ENCODE measurements at regions not wholly inside any gene's neighbourhood (a gene's known extent, or its start where the extent isn't known, plus 50 kb on each side); places are given as distances from the start of the nearest gene placed in this dataset.
A peak's percentile ranks its signal among the peaks of the same experiment; 100 is the strongest.
"Not testable (repeated sequence)": the region's sequence is repeated elsewhere in the genome, so short reads cannot be mapped to it uniquely, and the experiment has no call there.

DNA sequence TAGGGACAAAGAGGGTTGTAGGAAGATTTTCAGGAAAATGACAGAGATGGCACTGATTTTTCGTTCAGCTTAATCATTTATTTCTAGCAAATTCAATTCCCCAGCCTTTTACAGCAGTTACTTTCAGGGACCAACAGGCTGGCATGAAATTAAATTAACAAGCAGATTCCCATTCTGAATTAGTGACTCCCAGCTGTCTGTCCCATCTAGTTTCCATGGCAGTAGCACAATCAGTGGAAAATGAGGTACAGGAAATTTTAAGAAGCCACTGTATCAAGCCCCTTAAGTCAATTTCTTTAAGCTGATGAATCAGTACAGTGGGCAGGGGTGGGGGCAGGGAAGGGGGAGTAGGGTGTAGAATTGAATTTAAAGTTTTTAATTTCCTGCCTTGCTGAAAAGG is 121.1 kb upstream of the TEX13C start:
- no peak for FAIRE-seq
- no peak for DNase-seq (ENCODE audit: low spot score)

DNA sequence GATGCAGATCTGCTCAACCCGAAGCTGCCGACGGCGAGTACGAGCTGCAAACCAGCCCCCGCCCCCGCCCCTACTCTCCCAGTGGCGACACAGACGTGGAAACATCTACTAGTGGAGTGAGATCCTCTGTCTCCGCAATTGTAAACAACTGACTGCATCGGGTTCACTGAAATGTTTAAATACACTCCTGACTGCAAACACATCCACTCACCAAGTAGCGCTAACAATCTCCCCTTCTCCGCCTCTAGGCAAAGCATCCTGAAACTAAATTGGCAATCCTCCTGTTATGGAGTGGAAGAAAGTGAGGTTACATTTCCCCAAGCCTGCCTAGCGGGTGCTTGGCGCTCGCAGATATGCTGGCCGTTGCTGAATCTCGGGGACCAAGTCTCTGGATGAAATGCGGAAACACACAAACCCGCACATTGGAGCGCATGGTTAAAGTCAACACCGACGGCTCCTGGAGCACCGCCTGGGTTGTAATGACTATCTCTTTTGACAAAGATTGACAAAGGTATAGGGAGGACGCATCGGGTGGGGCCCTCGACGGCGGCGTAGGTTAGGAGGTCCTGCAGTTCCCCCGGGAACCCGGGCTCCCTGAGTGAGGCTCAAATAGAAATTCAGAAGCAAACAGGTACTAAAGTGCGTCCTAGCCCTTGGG is 117.0 kb upstream of the TEX13C start:
- DNase-seq (ENCODE audit: low spot score) (no peak), FAIRE-seq (no peak)

DNA sequence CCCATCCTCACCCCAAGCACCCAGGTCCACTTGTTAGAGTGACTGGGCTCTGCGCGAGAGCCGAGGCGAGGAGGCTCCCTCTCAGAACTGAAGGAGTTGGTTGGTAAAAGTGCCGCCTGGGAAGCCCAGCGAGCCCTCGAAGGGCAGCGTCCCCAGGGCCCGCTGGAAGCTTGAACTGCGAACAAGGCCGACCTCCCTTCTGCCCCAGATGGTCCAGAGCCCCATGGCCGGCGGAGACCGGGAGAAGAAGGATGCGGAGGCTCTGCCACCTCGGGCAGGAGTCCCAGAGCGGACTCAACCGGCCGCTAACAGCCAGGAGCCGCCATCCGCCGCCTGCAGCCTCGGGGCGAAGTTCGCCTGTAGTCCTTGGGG is 116.3 kb upstream of the TEX13C start:
- DNase-seq (ENCODE audit: low spot score) (no peak), FAIRE-seq (no peak)

DNA sequence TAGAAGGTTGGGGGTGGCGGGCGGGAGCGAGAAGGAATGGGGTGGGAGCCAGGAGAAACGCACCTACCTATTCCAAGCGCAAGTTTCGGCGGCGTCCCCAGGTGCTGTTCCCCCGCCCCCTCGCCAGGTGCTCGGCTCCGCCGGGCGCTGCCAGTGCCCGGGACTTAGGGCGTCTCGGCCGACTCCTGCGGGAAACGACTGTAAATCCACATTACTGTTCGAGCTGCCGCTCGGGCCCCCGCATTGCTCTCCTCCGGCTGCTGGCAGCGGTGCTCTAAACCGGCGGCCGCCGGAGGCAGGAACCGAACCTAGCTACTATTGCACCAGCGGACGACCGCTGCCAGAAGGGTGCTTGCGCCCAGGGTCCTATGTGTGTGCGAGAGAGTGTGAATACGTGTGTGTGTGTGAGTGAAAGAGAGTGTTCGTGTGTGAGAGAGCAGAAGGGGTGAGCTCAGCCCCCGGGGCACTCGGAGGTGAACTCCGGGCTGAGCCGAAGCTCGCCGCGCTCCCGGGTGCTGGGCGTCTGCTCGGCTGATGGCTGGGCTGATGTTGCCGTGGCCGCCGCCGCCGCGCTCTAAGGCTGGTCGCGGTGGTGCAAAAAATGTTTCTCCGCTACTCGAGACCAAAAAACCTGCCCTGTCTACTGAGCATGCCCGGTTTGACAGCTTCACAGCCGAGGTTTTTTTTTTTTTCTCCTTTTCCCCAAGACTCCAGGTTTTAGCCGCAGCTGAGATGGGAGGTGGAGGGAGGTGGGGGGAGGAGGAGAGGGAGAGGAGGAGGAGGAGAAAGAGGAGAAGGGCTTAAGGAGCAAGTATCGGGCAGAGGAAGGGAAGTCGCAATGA is 115.7 kb upstream of the TEX13C start:
- FAIRE-seq (no peak), DNase-seq (ENCODE audit: low spot score) (peak; percentile 14)

GRCh38 chrX:125204681-125205132 is 115.0 kb upstream of the TEX13C start:
- no peak for DNase-seq (ENCODE audit: low spot score)

GRCh38 chrX:125205133-125205917 is 114.3 kb upstream of the TEX13C start:
- FAIRE-seq (no peak), DNase-seq (ENCODE audit: low spot score) (peak; percentile 40)

More at GRCh38 chrX:125204681-125205132, 115.0 kb upstream of the TEX13C start:
- FAIRE-seq: no peak

DNA sequence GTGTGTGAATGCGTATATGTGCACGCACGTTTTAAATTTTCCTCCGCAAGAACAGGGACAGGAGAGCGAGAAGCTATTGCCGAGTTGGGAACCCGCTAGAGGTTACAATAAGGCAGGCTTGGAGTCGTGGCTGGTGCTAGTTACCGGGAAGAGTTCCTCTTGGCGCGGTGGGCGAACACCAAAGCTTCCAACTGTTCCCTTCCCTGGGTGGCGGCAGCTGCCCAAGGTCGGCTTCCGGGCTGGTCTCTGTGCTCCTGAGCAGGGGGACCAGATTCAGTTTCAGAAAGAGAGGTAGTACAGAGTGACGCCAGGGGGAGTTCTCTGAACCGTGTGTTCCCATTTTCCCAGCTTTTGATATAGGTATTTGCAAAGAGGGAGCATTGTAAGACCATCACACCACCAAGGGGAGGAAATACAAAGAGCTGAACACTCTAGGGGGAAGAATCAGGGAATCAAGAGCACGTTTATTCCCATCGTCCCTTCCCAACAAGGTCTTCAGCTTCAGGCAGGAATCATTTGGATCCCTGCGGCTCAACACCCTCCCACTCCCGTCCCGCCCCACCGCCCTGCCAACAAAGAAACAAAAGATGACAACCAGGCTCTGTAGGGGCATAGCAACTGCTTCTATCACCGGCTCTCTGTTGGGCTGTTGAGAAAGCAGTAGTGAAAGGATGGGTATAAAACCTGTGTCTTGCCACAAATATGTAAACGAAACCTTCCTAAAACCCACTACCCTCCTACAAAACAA is 113.6 kb upstream of the TEX13C start:
- no peak for FAIRE-seq
- DNase-seq (ENCODE audit: low spot score): no peak

DNA sequence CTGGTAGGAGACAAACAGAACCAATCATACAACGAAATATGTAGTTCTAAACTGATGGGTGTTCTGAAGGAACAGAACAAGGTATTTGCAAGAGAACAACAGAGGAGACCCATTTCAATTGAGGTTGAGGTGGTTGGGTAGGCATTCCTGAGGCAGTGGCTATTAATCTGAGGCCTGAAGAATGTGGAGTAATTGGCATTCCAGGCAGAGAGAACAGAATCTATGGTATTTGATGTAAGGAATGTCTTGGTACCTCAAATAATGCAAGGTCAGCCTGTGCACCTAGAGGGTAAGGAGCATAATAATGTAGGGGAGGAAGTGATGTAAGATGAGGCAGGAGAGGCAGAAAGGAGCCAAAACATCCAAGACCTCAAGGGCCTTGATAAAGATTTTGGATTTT is 109.5 kb upstream of the TEX13C start:
- FAIRE-seq (no peak), DNase-seq (ENCODE audit: low spot score) (no peak)

GRCh38 chrX:125219852-125220251 is 99.8 kb upstream of the TEX13C start:
- no peak for DNase-seq (ENCODE audit: low spot score)
- no peak for FAIRE-seq

- no peak for FAIRE-seq
Measured at GRCh38 chrX:125236955-125237354, 82.7 kb upstream of the TEX13C start.

DNA sequence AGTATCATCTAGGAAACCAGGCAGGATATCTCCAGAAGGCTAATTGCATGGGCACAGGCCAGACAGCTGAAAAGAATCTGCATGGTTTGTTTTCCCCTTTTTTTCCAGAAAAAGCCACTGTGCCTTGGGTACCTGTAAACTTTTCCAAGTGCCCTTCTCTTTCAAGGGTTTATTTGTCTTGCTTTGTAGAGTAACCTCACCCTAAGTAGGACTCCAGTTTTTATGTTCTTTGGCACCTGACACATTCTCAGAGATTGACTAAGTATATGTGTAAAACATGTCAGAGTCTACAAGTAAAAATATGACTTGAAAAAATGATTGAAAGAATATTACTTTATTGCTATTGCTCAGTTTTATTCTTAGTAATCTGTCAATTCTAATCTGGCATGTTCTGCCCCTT is 70.7 kb upstream of the TEX13C start:
- FAIRE-seq (no peak), DNase-seq (ENCODE audit: low spot score) (no peak)

More at GRCh38 chrX:125236955-125237354, 82.7 kb upstream of the TEX13C start:
- DNase-seq (ENCODE audit: low spot score): no peak

GRCh38 chrX:125255759-125256158 is 63.9 kb upstream of the TEX13C start:
- not testable (repeated sequence) for FAIRE-seq; DNase-seq (ENCODE audit: low spot score)

GRCh38 chrX:125262836-125263235 is 56.8 kb upstream of the TEX13C start:
- DNase-seq (ENCODE audit: low spot score) (no peak), FAIRE-seq (no peak)

DNA sequence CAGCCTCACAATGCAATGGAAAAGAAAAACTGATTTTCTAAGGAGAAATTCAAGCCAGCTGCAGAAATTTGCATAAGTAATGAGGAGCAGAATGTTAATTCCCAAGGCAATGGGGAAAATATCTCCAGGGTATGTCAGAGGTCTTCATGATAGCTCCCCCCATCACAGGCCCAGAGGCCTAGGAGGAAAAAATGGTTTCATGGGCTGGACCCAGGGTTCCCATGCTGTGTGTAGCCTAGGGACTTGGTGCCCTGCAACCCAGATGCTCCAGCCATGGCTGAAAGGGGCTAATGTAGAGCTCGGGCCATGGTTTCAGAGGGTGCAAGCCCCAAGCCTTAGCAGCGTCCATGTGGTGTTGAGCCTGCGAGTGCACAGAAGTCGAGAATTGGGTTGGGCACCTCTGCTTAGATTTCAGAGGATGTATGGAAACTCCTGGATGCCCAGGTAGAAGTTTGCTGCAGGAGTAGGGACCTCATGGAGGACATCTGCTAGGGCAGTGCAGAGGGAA is 53.5 kb upstream of the TEX13C start:
- DNase-seq (ENCODE audit: low spot score) (no peak), FAIRE-seq (no peak)
